ENCODE measurements at regions not wholly inside any gene's neighbourhood (a gene's known extent, or its start where the extent isn't known, plus 50 kb on each side); places are given as distances from the start of the nearest gene placed in this dataset.

DNA sequence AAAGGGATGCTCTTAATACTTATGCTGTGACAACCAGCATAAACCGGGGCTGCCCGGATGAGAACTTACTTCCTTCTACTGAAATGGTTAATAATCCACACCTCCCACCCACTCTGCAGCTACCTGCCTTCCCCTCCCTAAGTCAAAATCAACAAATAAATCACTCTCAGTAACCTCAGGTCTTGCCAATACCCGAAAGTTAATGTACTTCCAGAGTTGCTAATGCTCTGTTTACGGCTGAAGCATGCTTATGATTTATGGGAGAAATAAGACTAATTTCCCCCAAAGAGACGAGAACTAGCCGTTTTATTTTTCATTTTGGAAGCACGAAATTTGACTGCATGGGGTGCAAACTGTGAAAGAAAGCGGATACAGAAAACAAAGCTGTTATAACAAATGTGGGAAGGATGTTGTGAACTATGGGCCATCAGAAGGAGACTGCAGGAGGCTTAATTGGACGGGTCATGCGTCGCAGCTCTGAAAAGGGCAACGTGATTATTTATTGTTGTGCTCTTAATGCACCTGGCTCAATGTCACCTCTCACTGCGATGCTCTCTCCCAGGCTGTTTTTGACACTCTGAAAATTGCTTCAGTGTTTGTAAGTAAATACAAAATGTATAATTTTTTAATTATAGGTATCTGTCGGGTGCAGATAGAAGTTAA is 114.0 kb upstream of the SLC7A1 start:
- Histone ChIP-seq H3K4me1 (ENCODE audit: insufficient read depth) (no peaks in the 10 kb centered on the region), H3K36me3 (replicated peaks; ENCODE audit: insufficient read depth, low read depth) (no peaks in the 10 kb centered on the region), H3K79me2 (no peaks in the 10 kb centered on the region), H3K4me2 (no peak overlapping the region), H4K20me1 (ENCODE audit: insufficient read depth, poor library complexity, severe bottlenecking) (no peaks in the 10 kb centered on the region), H2AFZ (no peak overlapping the region), H3K9me3 (ENCODE audit: low read depth) (no peaks in the 10 kb centered on the region), H3K9me2 (replicated peaks; ENCODE audit: insufficient read depth) (no peaks in the 10 kb centered on the region), H3K27me3 (no peaks in the 10 kb centered on the region), H3K27ac (no peak overlapping the region), H3K4me3 (no peak overlapping the region)
- TF ChIP-seq EZH2phosphoT487 (IDR thresholded peaks at IDR 0.05; ENCODE audit: low read depth, severe bottlenecking, unreplicated experiment): no peak
- TF ChIP-seq, protein P1, sequence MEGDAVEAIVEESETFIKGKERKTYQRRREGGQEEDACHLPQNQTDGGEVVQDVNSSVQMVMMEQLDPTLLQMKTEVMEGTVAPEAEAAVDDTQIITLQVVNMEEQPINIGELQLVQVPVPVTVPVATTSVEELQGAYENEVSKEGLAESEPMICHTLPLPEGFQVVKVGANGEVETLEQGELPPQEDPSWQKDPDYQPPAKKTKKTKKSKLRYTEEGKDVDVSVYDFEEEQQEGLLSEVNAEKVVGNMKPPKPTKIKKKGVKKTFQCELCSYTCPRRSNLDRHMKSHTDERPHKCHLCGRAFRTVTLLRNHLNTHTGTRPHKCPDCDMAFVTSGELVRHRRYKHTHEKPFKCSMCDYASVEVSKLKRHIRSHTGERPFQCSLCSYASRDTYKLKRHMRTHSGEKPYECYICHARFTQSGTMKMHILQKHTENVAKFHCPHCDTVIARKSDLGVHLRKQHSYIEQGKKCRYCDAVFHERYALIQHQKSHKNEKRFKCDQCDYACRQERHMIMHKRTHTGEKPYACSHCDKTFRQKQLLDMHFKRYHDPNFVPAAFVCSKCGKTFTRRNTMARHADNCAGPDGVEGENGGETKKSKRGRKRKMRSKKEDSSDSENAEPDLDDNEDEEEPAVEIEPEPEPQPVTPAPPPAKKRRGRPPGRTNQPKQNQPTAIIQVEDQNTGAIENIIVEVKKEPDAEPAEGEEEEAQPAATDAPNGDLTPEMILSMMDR (IDR thresholded peaks at IDR 0.05; ENCODE audit: poor library complexity): no peak
- TF ChIP-seq EZH2 (IDR thresholded peaks at IDR 0.05; ENCODE audit: borderline replicate concordance): no peak
- DNase-seq (ENCODE audit: low spot score): no peak
- WGBS (ENCODE audit: low lambda C conversion rate, missing lambda C conversion rate): 56% methylated on average over 14 of the region's 14 CpGs

DNA sequence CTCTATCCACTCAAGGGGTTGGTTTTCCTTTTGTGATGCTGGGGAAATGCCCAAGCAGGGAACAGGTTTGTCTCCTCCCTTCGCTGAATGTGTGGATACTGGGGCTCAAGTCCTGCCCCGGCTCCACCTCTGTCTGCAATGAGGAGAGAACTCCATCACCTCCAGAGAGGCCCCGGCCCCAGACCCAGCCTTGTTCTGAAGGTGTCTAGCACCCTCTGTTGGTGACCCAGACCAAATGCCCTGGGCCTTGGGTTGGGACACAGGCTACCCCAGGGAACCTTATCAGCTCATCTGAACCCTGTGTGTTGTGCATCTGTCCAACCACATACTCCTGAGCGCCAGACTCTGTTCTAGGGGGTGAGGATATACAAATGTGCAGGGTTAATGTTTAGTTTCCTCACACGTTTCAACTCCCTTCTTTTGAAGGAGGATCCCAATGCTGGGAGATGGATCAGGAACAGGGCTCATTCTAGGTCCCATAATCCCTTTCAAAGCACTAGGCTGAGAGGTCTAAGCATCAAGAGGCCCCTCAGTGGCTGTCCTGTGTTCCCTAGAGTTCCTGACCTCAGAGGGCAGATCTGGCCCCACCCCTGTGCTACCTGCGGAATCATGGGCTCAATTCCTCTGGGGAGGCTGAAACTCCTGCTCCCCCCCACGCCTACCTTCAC is 112.5 kb upstream of the SLC7A1 start:
- no peak overlapping the region for H3K27ac ChIP-seq
- WGBS (ENCODE audit: low lambda C conversion rate, missing lambda C conversion rate): 71% methylated on average over 7 of the region's 7 CpGs
- H4K20me1 ChIP-seq (ENCODE audit: insufficient read depth, poor library complexity, severe bottlenecking): no peaks in the 10 kb centered on the region
- H3K4me3 ChIP-seq: no peak overlapping the region
- H3K9me3 ChIP-seq (ENCODE audit: low read depth): no peaks in the 10 kb centered on the region
- H3K4me2 ChIP-seq: no peak overlapping the region
- H3K36me3 ChIP-seq (replicated peaks; ENCODE audit: insufficient read depth, low read depth): no peaks in the 10 kb centered on the region
- H3K9me2 ChIP-seq (replicated peaks; ENCODE audit: insufficient read depth): no peaks in the 10 kb centered on the region
- H3K4me1 ChIP-seq (ENCODE audit: insufficient read depth): no peaks in the 10 kb centered on the region
- no peak overlapping the region for H2AFZ ChIP-seq
- TF ChIP-seq EZH2 (IDR thresholded peaks at IDR 0.05; ENCODE audit: borderline replicate concordance): no peak
- TF ChIP-seq, protein P1 (IDR thresholded peaks at IDR 0.05; ENCODE audit: poor library complexity): peak; percentile 41
- DNase-seq (ENCODE audit: low spot score): peak; percentile 53
- no peaks in the 10 kb centered on the region for H3K79me2 ChIP-seq
- H3K27me3 ChIP-seq: no peaks in the 10 kb centered on the region

DNA sequence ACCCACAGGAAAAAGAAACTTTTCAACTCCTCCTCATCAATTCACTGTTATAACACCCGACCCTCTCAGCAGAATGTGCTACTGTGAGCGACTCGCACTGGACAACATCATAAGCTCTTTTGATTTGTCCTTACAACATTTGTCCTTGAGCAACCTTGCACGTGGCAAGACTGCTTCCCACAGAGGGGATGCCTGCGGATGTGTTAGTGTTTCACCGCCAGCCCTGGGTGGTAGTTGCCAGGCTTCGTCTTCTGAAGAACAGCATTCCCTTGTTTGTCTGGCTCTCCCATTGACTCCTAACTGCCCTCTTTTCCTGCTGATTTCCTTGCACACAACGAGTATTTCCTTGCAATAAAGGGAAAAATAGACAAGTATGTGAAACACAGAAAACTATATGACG is 111.4 kb upstream of the SLC7A1 start:
- H3K27ac ChIP-seq: no peak overlapping the region
- H3K9me2 ChIP-seq (replicated peaks; ENCODE audit: insufficient read depth): no peaks in the 10 kb centered on the region
- H3K27me3 ChIP-seq: no peaks in the 10 kb centered on the region
- no peak overlapping the region for H3K4me3 ChIP-seq
- H3K4me1 ChIP-seq (ENCODE audit: insufficient read depth): no peaks in the 10 kb centered on the region
- no peaks in the 10 kb centered on the region for H3K9me3 ChIP-seq (ENCODE audit: low read depth)
- DNase-seq (ENCODE audit: low spot score): no peak
- TF ChIP-seq EZH2 (IDR thresholded peaks at IDR 0.05; ENCODE audit: borderline replicate concordance): no peak
- no peak for TF ChIP-seq EZH2phosphoT487 (IDR thresholded peaks at IDR 0.05; ENCODE audit: low read depth, severe bottlenecking, unreplicated experiment)
- TF ChIP-seq, protein P1 (IDR thresholded peaks at IDR 0.05; ENCODE audit: poor library complexity): no peak
- WGBS (ENCODE audit: low lambda C conversion rate, missing lambda C conversion rate): 84% methylated on average over 9 of the region's 9 CpGs
- no peak overlapping the region for H2AFZ ChIP-seq
- H4K20me1 ChIP-seq (ENCODE audit: insufficient read depth, poor library complexity, severe bottlenecking): no peaks in the 10 kb centered on the region
- H3K36me3 ChIP-seq (replicated peaks; ENCODE audit: insufficient read depth, low read depth): no peaks in the 10 kb centered on the region
- H3K4me2 ChIP-seq: no peak overlapping the region
- no peaks in the 10 kb centered on the region for H3K79me2 ChIP-seq

Data from hepatocyte (in vitro differentiated cells).